H9 (cell line): ENCODE measurements at regions not wholly inside any gene's neighbourhood (a gene's known extent, or its start where the extent isn't known, plus 50 kb on each side); places are given as distances from the start of the nearest gene placed in this dataset.
A peak's percentile ranks its signal among the peaks of the same experiment; 100 is the strongest.

ENCODE experiments used
- DNase-seq: peaks from one replicate; pipeline ENCODE4 v3.0.0-alpha.2; 2017
- H2AFZ ChIP-seq: one replicate; pipeline ENCODE4 v1.6.1; 2013; ENCODE audit warnings: mild to moderate bottlenecking, low read length, control low read depth, moderate library complexity
- H2AK5ac ChIP-seq: 2 replicates; pipeline ENCODE4 v1.6.1; 2013; ENCODE audit warnings: low read length, control low read depth, mixed read lengths; ENCODE audit not compliant: insufficient read length
- H2BK120ac ChIP-seq: one replicate; pipeline ENCODE4 v1.6.1; 2013; ENCODE audit warnings: low read depth, mild to moderate bottlenecking, low read length, control low read depth, inconsistent platforms; ENCODE audit not compliant: poor library complexity, severe bottlenecking
- H2BK12ac ChIP-seq: 2 replicates; pipeline ENCODE4 v1.6.1; 2013; ENCODE audit warnings: low read length, control low read depth, mixed read lengths, low read depth; ENCODE audit not compliant: insufficient read length
- H2BK15ac ChIP-seq: 2 replicates; pipeline ENCODE4 v1.6.1; 2013; ENCODE audit warnings: low read depth, low read length, control low read depth
- H2BK20ac ChIP-seq: one replicate; pipeline ENCODE4 v1.6.1; 2013; ENCODE audit warnings: low read depth, mild to moderate bottlenecking, low read length, control low read depth, inconsistent platforms; ENCODE audit not compliant: poor library complexity, severe bottlenecking
- H2BK5ac ChIP-seq: 2 replicates; pipeline ENCODE4 v1.6.1; 2013; ENCODE audit warnings: low read length, control low read depth, mixed read lengths; ENCODE audit not compliant: insufficient read length
- H3K14ac ChIP-seq: 2 replicates; pipeline ENCODE4 v1.6.1; 2013; ENCODE audit warnings: low read length, control low read depth; ENCODE audit not compliant: insufficient read depth
- H3K18ac ChIP-seq: 2 replicates; pipeline ENCODE4 v1.6.1; 2013; ENCODE audit warnings: low read depth, mild to moderate bottlenecking, mixed read lengths, low read length, control low read depth; ENCODE audit not compliant: insufficient read length
- H3K23ac ChIP-seq: 2 replicates; pipeline ENCODE4 v1.6.1; 2013; ENCODE audit warnings: low read length, control low read depth, mixed read lengths, low read depth; ENCODE audit not compliant: insufficient read length
- H3K23me2 ChIP-seq: 2 replicates; pipeline ENCODE4 v1.6.1; 2013; ENCODE audit warnings: low read depth, mild to moderate bottlenecking, mixed read lengths, low read length, control low read depth; ENCODE audit not compliant: insufficient read length, poor library complexity, severe bottlenecking
- H3K27ac ChIP-seq: 2 replicates; pipeline ENCODE4 v1.5.1; 2013; ENCODE audit warnings: low read length, control low read depth, mixed read lengths, low read depth; ENCODE audit not compliant: insufficient read length
- H3K27me3 ChIP-seq: 2 replicates; pipeline ENCODE4 v1.6.1; 2013; ENCODE audit warnings: low read length, control low read depth, inconsistent platforms; ENCODE audit not compliant: insufficient read depth
- H3K4ac ChIP-seq: 2 replicates; pipeline ENCODE4 v1.6.1; 2013; ENCODE audit warnings: low read depth, mild to moderate bottlenecking, control low read depth, inconsistent platforms, low read length, moderate library complexity
- H3K4me1 ChIP-seq: 2 replicates; pipeline ENCODE4 v1.6.1; 2013; ENCODE audit warnings: low read length, control low read depth, inconsistent platforms; ENCODE audit not compliant: insufficient read depth
- H3K4me2 ChIP-seq: 2 replicates; pipeline ENCODE4 v1.6.1; 2013; ENCODE audit warnings: low read length, control low read depth, mixed read lengths; ENCODE audit not compliant: insufficient read length, insufficient read depth
- H3K56ac ChIP-seq: 2 replicates; pipeline ENCODE4 v1.6.1; 2013; ENCODE audit warnings: low read depth, mild to moderate bottlenecking, mixed read lengths, low read length, control low read depth; ENCODE audit not compliant: insufficient read length
- H3K79me1 ChIP-seq: 2 replicates; pipeline ENCODE4 v1.6.1; 2013; ENCODE audit warnings: low read depth, mild to moderate bottlenecking, moderate library complexity, low read length, control low read depth, inconsistent platforms; ENCODE audit not compliant: insufficient read depth, poor library complexity, severe bottlenecking
- H3K79me2 ChIP-seq: 2 replicates; pipeline ENCODE4 v1.6.1; 2013; ENCODE audit warnings: low read length, control low read depth, inconsistent platforms; ENCODE audit not compliant: insufficient read depth
- H3K9ac ChIP-seq: 2 replicates; pipeline ENCODE4 v1.6.1; 2013; ENCODE audit warnings: low read length, control low read depth, mixed read lengths; ENCODE audit not compliant: insufficient read length; ENCODE audit errors: extremely low read depth
- H3K9me3 ChIP-seq: one replicate; pipeline ENCODE4 v1.6.1; 2013; ENCODE audit warnings: low read depth, low read length, inconsistent platforms; ENCODE audit not compliant: control insufficient read depth
- H3T11ph ChIP-seq: one replicate; pipeline ENCODE4 v1.6.1; 2013; ENCODE audit warnings: mild to moderate bottlenecking, low read length, control low read depth, inconsistent platforms
- H4K20me1 ChIP-seq: one replicate; pipeline ENCODE4 v1.6.1; 2013; ENCODE audit not compliant: control insufficient read depth, insufficient read length, insufficient read depth
- H4K5ac ChIP-seq: 2 replicates; pipeline ENCODE4 v1.6.1; 2013; ENCODE audit warnings: low read depth, mild to moderate bottlenecking, mixed read lengths, low read length, control low read depth; ENCODE audit not compliant: insufficient read length
- H4K8ac ChIP-seq: replicated peaks from 2 replicates; pipeline ENCODE4 v1.6.1; 2013; ENCODE audit warnings: low read length, control low read depth, mixed read lengths, low read depth; ENCODE audit not compliant: insufficient read length
- H4K91ac ChIP-seq: 2 replicates; pipeline ENCODE4 v1.6.1; 2013; ENCODE audit warnings: low read depth, mild to moderate bottlenecking, moderate library complexity, mixed read lengths, low read length, control low read depth; ENCODE audit not compliant: insufficient read length
- H3K27ac Mint-ChIP-seq, 3 experiments: 2 replicates in 2 of 3; 3 replicates in 1 of 3; pipeline ENCODE4 v1.8.0; 2020 to 2021; ENCODE audit warnings: mixed read lengths in 3 of 3, mild to moderate bottlenecking in 1 of 3, moderate library complexity in 1 of 3
- H3K27me3 Mint-ChIP-seq: 2 replicates; pipeline ENCODE4 v1.8.0; 2021; ENCODE audit warnings: low read depth, mild to moderate bottlenecking, moderate library complexity, mixed read lengths
- H3K36me3 Mint-ChIP-seq, 3 experiments: 2 replicates in 2 of 3; 3 replicates in 1 of 3; pipeline ENCODE4 v1.8.0; 2020 to 2021; ENCODE audit warnings: low read depth in 3 of 3, mixed read lengths in 3 of 3; ENCODE audit not compliant: insufficient read depth in 1 of 3
- H3K4me1 Mint-ChIP-seq, 2 experiments: 2 replicates each; pipeline ENCODE4 v1.8.0; 2020; ENCODE audit warnings: mixed read lengths in 2 of 2
- H3K4me3 Mint-ChIP-seq, 2 experiments: 2 replicates in 1 of 2; 3 replicates in 1 of 2; pipeline ENCODE4 v1.8.0; 2020 to 2021; ENCODE audit warnings: mild to moderate bottlenecking in 2 of 2, mixed read lengths in 2 of 2, moderate library complexity in 1 of 2
- H3K9me3 Mint-ChIP-seq, 2 experiments: 2 replicates in 1 of 2; 3 replicates in 1 of 2; pipeline ENCODE4 v1.8.0; 2020; ENCODE audit warnings: mild to moderate bottlenecking in 2 of 2, mixed read lengths in 2 of 2, moderate library complexity in 1 of 2
- CTCF ChIP-seq: fragments of 200-600 bp; sonication (generic); conservative IDR thresholded peaks from 3 replicates; pipeline ENCODE4 v1.8.0; 2021; ENCODE audit warnings: antibody characterized with exemption, mild to moderate bottlenecking
- WGBS: extraction: QIAGEN DNeasy Blood & Tissue Kit; methylation state at CpG from one replicate; pipeline ENCODE4 v1.1.7; 2013; ENCODE audit warnings: missing lambda C conversion rate, low lambda C conversion rate, mixed read lengths; ENCODE audit not compliant: insufficient read length; ENCODE audit errors: extremely low coverage; 5-methylcytosine and 5-hydroxymethylcytosine counted together

GRCh38 chr19:30207357-30207756 lies 164.8 kb upstream of the ZNF536 start:
- H3K27ac Mint-ChIP-seq: no peak overlapping the region

More at GRCh38 chr19:30207357-30207756, 164.8 kb upstream of the ZNF536 start:
- Histone ChIP-seq H4K20me1 (no peaks in the 10 kb centered on the region), H3K79me1 (no peaks in the 10 kb centered on the region), H3T11ph (no peak overlapping the region), H3K4me2 (no peak overlapping the region), H3K9ac (no peak overlapping the region), H2BK15ac (no peak overlapping the region), H2AK5ac (no peak overlapping the region), H2BK120ac (no peak overlapping the region), H3K23ac (no peak overlapping the region), H3K23me2 (no peaks in the 10 kb centered on the region), H2AFZ (no peak overlapping the region), H3K56ac (no peak overlapping the region), H3K4ac (no peak overlapping the region), H3K79me2 (no peaks in the 10 kb centered on the region), H4K8ac (no peak overlapping the region), H4K5ac (no peak overlapping the region), H3K4me1 (no peaks in the 10 kb centered on the region), H3K9me3 (no peaks in the 10 kb centered on the region), H2BK12ac (no peak overlapping the region), H3K27me3 (no peaks in the 10 kb centered on the region), H4K91ac (no peak overlapping the region), H2BK20ac (no peak overlapping the region), H3K27ac (no peak overlapping the region), H3K14ac (no peak overlapping the region), H2BK5ac (no peak overlapping the region), H3K18ac (no peak overlapping the region)
- H3K36me3 Mint-ChIP-seq: no peaks in the 10 kb centered on the region; a peak in 2 of 7 replicates
- H3K4me3 Mint-ChIP-seq: no peak overlapping the region
- H3K27me3 Mint-ChIP-seq: no peaks in the 10 kb centered on the region; the same call in none of the 2 replicates
- DNase-seq: peak; percentile 14
- TF ChIP-seq CTCF: no peak
- H3K9me3 Mint-ChIP-seq: peaks cover 0 to 3% of the 10 kb centered on the region in 2 experiments; a peak in 3 of 5 replicates
- peaks cover 0 to under 1% of the 10 kb centered on the region in 2 experiments; a peak in 1 of 4 replicates for H3K4me1 Mint-ChIP-seq
- no CpG with 5 or more reads among the region's 6 CpGs for WGBS
